Naive thymus-derived CD4-positive, alpha-beta T cell (primary cell): ENCODE measurements at regions not wholly inside any gene's neighbourhood (a gene's known extent, or its start where the extent isn't known, plus 50 kb on each side); places are given as distances from the start of the nearest gene placed in this dataset.

ENCODE experiments used
- ATAC-seq: fragments of 150-1000 bp; cut with Tn5 transposase; 2 replicates; pipeline ENCODE4 v1.10.0; 2021; ENCODE audit warnings: mild to moderate bottlenecking, moderate library complexity
- CTCF ChIA-PET: fragments of 350-600 bp; sonication (Branson Sonifier 250); formaldehyde crosslinking; loops from one replicate; lab custom pipeline; 2021; ENCODE audit warnings: antibody characterized with exemption; lab: Charles Lee
- POLR2A ChIA-PET: fragments of 350-600 bp; sonication (Branson Sonifier 250); formaldehyde crosslinking; loops from one replicate; lab custom pipeline; 2021; ENCODE audit warnings: antibody characterized with exemption, inconsistent platforms; lab: Charles Lee
- DNase-seq, 9 donors: peaks; one replicate each; pipeline versions ENCODE4 v3.0.0 to v3.0.0-alpha.2; 2020 to 2022; ENCODE audit warnings: mixed read lengths in 1 of 9
- H3K27ac ChIP-seq: one replicate; pipeline ENCODE4 v1.7.0; 2013; ENCODE audit warnings: mild to moderate bottlenecking, low read depth, low read length, moderate library complexity
- H3K27me3 ChIP-seq, 2 donors: one replicate each; pipeline ENCODE4 v1.7.0; 2013; ENCODE audit warnings: low read length in 2 of 2, mild to moderate bottlenecking in 2 of 2, moderate library complexity in 2 of 2; ENCODE audit not compliant: control insufficient read depth in 2 of 2, insufficient read depth in 2 of 2
- H3K36me3 ChIP-seq, 3 experiments: 1 replicate in 2 of 3; 2 replicates in 1 of 3; pipeline ENCODE4 v1.7.0; 2013; ENCODE audit warnings: low read length in 3 of 3, mild to moderate bottlenecking in 3 of 3, moderate library complexity in 1 of 3; ENCODE audit not compliant: insufficient read depth in 3 of 3, control insufficient read depth in 2 of 3
- H3K4me1 ChIP-seq, 2 donors: one replicate each; pipeline ENCODE4 v1.7.0; 2013; ENCODE audit warnings: low read length in 2 of 2, mild to moderate bottlenecking in 2 of 2, moderate library complexity in 1 of 2; ENCODE audit not compliant: control insufficient read depth in 2 of 2, insufficient read depth in 2 of 2
- H3K4me3 ChIP-seq: 2 replicates; pipeline ENCODE4 v1.7.0; 2013; ENCODE audit warnings: mild to moderate bottlenecking, low read length
- H3K9me3 ChIP-seq, 3 experiments: 1 replicate in 2 of 3; 2 replicates in 1 of 3; pipeline ENCODE4 v1.7.0; 2013; ENCODE audit warnings: low read length in 3 of 3; ENCODE audit not compliant: control insufficient read depth in 2 of 3
- H3K27ac Mint-ChIP-seq, 9 donors: one replicate each; pipeline ENCODE4 v1.8.0; 2020 to 2022; ENCODE audit warnings: mixed read lengths in 9 of 9, mild to moderate bottlenecking in 8 of 9, moderate library complexity in 5 of 9, inconsistent platforms in 2 of 9
- H3K27me3 Mint-ChIP-seq, 5 donors: one replicate each; pipeline ENCODE4 v1.8.0; 2021 to 2022; ENCODE audit warnings: mixed read lengths in 5 of 5, mild to moderate bottlenecking in 1 of 5
- H3K36me3 Mint-ChIP-seq, 5 donors: one replicate each; pipeline ENCODE4 v1.8.0; 2020 to 2022; ENCODE audit warnings: mixed read lengths in 5 of 5, mild to moderate bottlenecking in 3 of 5, inconsistent platforms in 1 of 5
- H3K4me1 Mint-ChIP-seq, 7 donors: one replicate each; pipeline ENCODE4 v1.8.0; 2020 to 2022; ENCODE audit warnings: mixed read lengths in 7 of 7, mild to moderate bottlenecking in 3 of 7, inconsistent platforms in 1 of 7
- H3K4me3 Mint-ChIP-seq, 10 donors: one replicate each; pipeline ENCODE4 v1.8.0; 2020 to 2022; ENCODE audit warnings: mild to moderate bottlenecking in 10 of 10, mixed read lengths in 10 of 10, moderate library complexity in 6 of 10, inconsistent platforms in 2 of 10
- H3K9me3 Mint-ChIP-seq, 11 donors: one replicate each; pipeline ENCODE4 v1.8.0; 2020 to 2022; ENCODE audit warnings: mixed read lengths in 11 of 11, mild to moderate bottlenecking in 4 of 11, inconsistent platforms in 1 of 11, moderate library complexity in 1 of 11
- intact Hi-C, 2 donors: fragments of 100-400 bp; cut with micrococcal nuclease; formaldehyde crosslinking; loops; one replicate each; pipeline ENCODE4 v1.15.1; 2023

DNA sequence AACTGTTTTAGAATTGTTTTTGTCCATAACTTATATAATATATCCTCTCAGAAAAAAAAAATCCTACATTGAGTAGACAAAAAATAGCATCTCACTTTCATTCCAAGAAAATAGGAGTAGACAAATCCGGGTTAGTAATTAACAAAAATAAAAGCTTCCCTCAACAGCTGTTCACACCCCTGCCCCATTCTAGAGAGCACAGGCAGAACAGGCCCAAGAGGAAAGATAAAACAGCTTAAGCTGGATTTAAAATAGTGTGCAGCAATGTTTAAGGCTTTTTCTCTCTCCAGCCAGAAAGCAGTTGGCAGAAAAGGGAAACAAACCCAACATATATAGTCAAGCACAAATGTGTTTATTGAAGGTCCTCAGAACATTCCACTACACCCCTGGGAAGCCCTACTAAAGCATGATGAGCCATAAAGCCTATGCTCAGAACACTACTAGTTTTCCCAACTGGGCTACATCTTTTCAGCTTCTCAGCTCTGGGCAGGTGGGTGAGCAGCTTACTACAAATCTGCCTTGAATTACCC lies 189.9 kb downstream of the MTERF1 start:
- POLR2A ChIA-PET = interaction anchor here (1.1 kb wide), 1 partner anchor 44 kb away, joined by 3 read pairs; no protein-coding TSS in a partner anchor
- Histone ChIP-seq H3K27ac (no peak overlapping the region), H3K9me3 (no peaks in the 10 kb centered on the region), H3K36me3 (no peaks in the 10 kb centered on the region), H3K4me3 (no peak overlapping the region), H3K27me3 (no peaks in the 10 kb centered on the region), H3K4me1 (no peaks in the 10 kb centered on the region)
- H3K27me3 Mint-ChIP-seq = peaks cover 0 to 3% (median 0%) of the 10 kb centered on the region in 5 donors
- no peak overlapping the region for H3K27ac Mint-ChIP-seq
- CTCF ChIA-PET = no interaction called here
- peaks cover 0 to 4% (median 0%) of the 10 kb centered on the region in 5 donors for H3K36me3 Mint-ChIP-seq
- DNase-seq (no peak), ATAC-seq (no peak)
- no peak overlapping the region for H3K4me3 Mint-ChIP-seq
- H3K4me1 Mint-ChIP-seq = no peaks in the 10 kb centered on the region
- peaks cover 0 to 8% (median 4%) of the 10 kb centered on the region in 11 donors for H3K9me3 Mint-ChIP-seq
- intact Hi-C loops = no loop called here

DNA sequence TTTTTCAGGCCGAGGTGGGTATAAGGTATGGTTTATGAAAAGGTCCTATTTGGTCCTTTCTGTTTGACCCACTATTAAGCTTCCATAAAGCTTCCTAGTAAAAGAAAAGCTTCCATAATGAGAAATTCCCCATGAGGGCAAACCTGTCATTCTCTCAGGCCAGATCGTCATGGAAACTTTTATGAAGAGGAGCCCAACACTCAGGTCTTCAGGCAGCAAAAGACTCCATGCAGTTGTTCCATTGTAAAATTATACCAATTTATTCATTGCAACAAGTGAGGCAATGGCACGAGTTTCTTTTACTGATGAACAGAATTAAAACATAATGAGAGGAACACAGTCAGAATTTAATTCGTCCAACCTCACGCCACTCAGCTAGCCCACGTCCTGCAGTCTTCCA lies 188.6 kb downstream of the MTERF1 start:
- H3K36me3 Mint-ChIP-seq = peaks cover 0 to 9% (median 3%) of the 10 kb centered on the region in 5 donors
- ChIA-PET POLR2A (interaction anchor here (1.1 kb wide), 1 partner anchor 45 kb away, joined by 3 read pairs; no protein-coding TSS in a partner anchor), CTCF (no interaction called here)
- no peak for DNase-seq
- H3K4me1 Mint-ChIP-seq = no peaks in the 10 kb centered on the region
- Histone ChIP-seq H3K4me1 (no peaks in the 10 kb centered on the region), H3K27ac (no peak overlapping the region), H3K27me3 (no peaks in the 10 kb centered on the region), H3K4me3 (no peak overlapping the region), H3K36me3 (no peaks in the 10 kb centered on the region), H3K9me3 (no peaks in the 10 kb centered on the region)
- ATAC-seq = no peak
- no peak overlapping the region for H3K27ac Mint-ChIP-seq
- H3K4me3 Mint-ChIP-seq = no peak overlapping the region
- peaks cover 0 to 5% (median 3%) of the 10 kb centered on the region in 5 donors for H3K27me3 Mint-ChIP-seq
- intact Hi-C loops = no loop called here
- H3K9me3 Mint-ChIP-seq = peaks cover 1 to 8% (median 4%) of the 10 kb centered on the region in 11 donors

DNA sequence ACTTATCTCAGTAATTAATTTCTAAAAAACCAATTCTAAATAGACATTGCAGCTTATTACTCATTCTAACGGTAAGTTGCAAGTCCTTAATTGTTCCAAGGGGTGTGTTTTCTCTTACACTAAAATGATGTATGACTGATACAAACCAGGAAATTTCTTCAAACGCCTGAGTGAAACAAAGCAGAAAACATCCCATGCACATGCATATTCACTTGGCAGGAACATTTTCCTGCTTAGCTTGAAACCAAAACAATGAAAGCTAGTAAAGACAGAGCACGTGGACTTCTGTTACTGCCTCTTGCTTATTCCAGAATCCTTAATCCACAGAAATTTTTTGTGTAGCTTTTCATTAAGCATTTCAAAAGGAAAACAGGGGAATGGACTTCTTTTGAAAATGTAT lies 187.7 kb downstream of the MTERF1 start:
- Histone ChIP-seq H3K27me3 (no peaks in the 10 kb centered on the region), H3K27ac (no peak overlapping the region), H3K36me3 (no peaks in the 10 kb centered on the region), H3K4me3 (no peak overlapping the region), H3K4me1 (no peaks in the 10 kb centered on the region), H3K9me3 (no peaks in the 10 kb centered on the region)
- intact Hi-C loops = no loop called here
- Mint-ChIP-seq H3K36me3 (peaks cover 0 to 10% (median 3%) of the 10 kb centered on the region in 5 donors), H3K4me3 (no peak overlapping the region), H3K27ac (no peak overlapping the region), H3K9me3 (peaks cover under 1 to 12% (median 6%) of the 10 kb centered on the region in 11 donors), H3K27me3 (peaks cover 0 to 5% (median 5%) of the 10 kb centered on the region in 5 donors), H3K4me1 (no peaks in the 10 kb centered on the region)
- CTCF ChIA-PET = no interaction called here
- POLR2A ChIA-PET = no interaction called here
- DNase-seq = no peak
- ATAC-seq = no peak

DNA sequence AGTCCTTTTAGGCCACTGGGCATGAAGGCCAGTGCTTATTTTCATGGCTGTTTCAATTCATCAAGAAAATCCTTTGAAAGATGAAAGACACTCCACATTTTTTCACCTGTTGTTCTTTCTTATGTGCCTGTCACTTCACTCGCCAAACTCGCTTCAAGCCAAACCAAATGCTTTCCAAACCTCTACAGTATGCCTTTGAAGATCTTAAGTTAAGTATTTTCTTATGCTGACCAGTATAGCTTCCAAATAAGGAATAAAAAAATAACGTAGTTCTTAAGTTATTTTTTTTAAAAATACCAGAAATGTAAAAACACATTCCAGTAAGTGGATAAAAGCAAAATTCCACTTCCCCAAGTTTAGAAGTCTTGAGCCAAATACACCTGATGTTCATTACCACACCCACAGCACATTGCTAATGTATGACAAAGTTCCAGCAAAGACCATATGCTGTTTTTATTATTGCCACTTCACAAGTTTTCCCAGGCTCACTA lies 186.1 kb downstream of the MTERF1 start:
- H3K27ac ChIP-seq = no peak overlapping the region
- Mint-ChIP-seq H3K4me1 (peaks cover 0 to 2% (median 0%) of the 10 kb centered on the region in 7 donors), H3K36me3 (peaks cover 0 to 10% (median 2%) of the 10 kb centered on the region in 5 donors), H3K4me3 (no peak overlapping the region), H3K27ac (no peak overlapping the region), H3K27me3 (peaks cover 0 to 5% (median 2%) of the 10 kb centered on the region in 5 donors), H3K9me3 (peaks cover 0 to 23% (median 8%) of the 10 kb centered on the region in 11 donors)
- CTCF ChIA-PET = no interaction called here
- intact Hi-C loops = no loop called here
- POLR2A ChIA-PET = no interaction called here
- H3K27me3 ChIP-seq = no peaks in the 10 kb centered on the region
- no peak for ATAC-seq
- no peaks in the 10 kb centered on the region for H3K4me1 ChIP-seq
- peaks cover 0 to 13% (median 0%) of the 10 kb centered on the region in 3 experiments for H3K9me3 ChIP-seq
- no peaks in the 10 kb centered on the region for H3K36me3 ChIP-seq
- DNase-seq = no peak
- no peak overlapping the region for H3K4me3 ChIP-seq

DNA sequence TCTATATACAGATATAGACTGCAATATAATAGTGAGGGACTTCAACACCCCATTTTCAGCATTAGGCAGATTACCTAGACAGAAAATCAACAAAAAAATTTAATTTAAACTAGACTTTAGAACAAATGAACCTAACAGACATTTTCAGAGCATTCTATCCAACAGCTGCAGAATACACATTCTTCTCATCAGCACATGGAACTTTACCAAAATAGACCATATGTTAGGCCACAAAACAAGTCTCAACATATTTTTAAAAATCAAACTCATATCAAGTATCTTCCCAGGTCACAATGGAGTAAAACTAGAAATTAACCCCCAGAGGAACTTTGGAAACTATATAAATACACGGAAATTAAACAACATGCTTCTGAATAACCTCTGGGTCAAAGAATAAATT lies 169.6 kb downstream of the MTERF1 start:
- DNase-seq (no peak), ATAC-seq (no peak)
- H3K4me1 Mint-ChIP-seq = no peaks in the 10 kb centered on the region
- POLR2A ChIA-PET = no interaction called here
- H3K4me3 ChIP-seq = no peak overlapping the region
- H3K9me3 ChIP-seq = peaks cover 0 to 21% (median 0%) of the 10 kb centered on the region in 3 experiments
- intact Hi-C loops = no loop called here
- no peak overlapping the region for H3K27ac ChIP-seq
- no peak overlapping the region for H3K4me3 Mint-ChIP-seq
- peaks cover 0 to 14% (median 3%) of the 10 kb centered on the region in 5 donors for H3K36me3 Mint-ChIP-seq
- H3K27ac Mint-ChIP-seq = no peak overlapping the region
- CTCF ChIA-PET = no interaction called here
- H3K36me3 ChIP-seq = no peaks in the 10 kb centered on the region
- no peaks in the 10 kb centered on the region for H3K27me3 ChIP-seq
- no peaks in the 10 kb centered on the region for H3K4me1 ChIP-seq
- H3K9me3 Mint-ChIP-seq = peaks cover 7 to 66% (median 34%) of the 10 kb centered on the region in 11 donors
- H3K27me3 Mint-ChIP-seq = peaks cover 0 to 5% (median 0%) of the 10 kb centered on the region in 5 donors

DNA sequence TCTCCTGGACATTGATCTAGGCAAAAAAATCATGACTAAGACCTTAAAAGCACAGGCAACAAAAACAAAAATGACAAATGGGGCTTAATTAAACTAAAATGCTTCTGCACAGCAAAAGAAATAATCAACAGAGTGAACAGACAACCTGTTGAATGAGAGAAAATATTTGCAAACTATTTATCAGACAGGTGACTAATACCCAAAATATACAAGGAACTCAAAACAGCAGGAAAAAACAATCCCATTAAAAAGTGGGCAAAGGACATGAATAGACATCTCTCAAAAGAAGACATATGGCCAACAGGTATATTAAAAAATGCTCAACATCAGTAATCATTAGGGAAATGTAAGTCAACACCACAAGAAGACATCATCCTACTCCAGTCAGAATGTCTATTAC lies 166.8 kb downstream of the MTERF1 start:
- H3K4me3 ChIP-seq = no peak overlapping the region
- Mint-ChIP-seq H3K27me3 (peaks cover 0 to 5% (median 0%) of the 10 kb centered on the region in 5 donors), H3K9me3 (peaks cover 5 to 42% (median 23%) of the 10 kb centered on the region in 11 donors), H3K36me3 (peaks cover 0 to 4% (median 0%) of the 10 kb centered on the region in 5 donors), H3K4me3 (no peak overlapping the region), H3K27ac (no peak overlapping the region), H3K4me1 (no peaks in the 10 kb centered on the region)
- intact Hi-C loops = no loop called here
- DNase-seq = no peak
- no peaks in the 10 kb centered on the region for H3K4me1 ChIP-seq
- H3K27ac ChIP-seq = no peak overlapping the region
- H3K36me3 ChIP-seq = no peaks in the 10 kb centered on the region
- H3K27me3 ChIP-seq = no peaks in the 10 kb centered on the region
- ChIA-PET POLR2A (no interaction called here), CTCF (no interaction called here)
- no peak for ATAC-seq
- H3K9me3 ChIP-seq = peaks cover 0 to 5% (median 0%) of the 10 kb centered on the region in 3 experiments
